GM12878 (cell line): ENCODE measurements at regions not wholly inside any gene's neighbourhood (a gene's known extent, or its start where the extent isn't known, plus 50 kb on each side); places are given as distances from the start of the nearest gene placed in this dataset.
"Not testable (repeated sequence)": the region's sequence is repeated elsewhere in the genome, so short reads cannot be mapped to it uniquely, and the experiment has no call there.

ENCODE experiments used
- ATAC-seq: fragments of 200-7000 bp; cut with Tn5 transposase; 3 replicates; pipeline ENCODE4 v1.9.1; 2020; ENCODE audit warnings: mild to moderate bottlenecking, moderate library complexity
- BruUV-seq: library from RNA; stranded (reverse); fragments of 400-500 nt; replicated peaks from 2 replicates; lab custom pipeline; 2021; lab: Mats Ljungman, UMichigan
- CTCF ChIA-PET: fragments of 300-600 bp; sonication (Branson Sonifier 250); formaldehyde crosslinking; extraction: SDS; loops from one replicate; lab custom pipeline; 2021; ENCODE audit warnings: inconsistent platforms; lab: Yijun Ruan, JAX
- POLR2A ChIA-PET: fragments of 350-600 bp; formaldehyde crosslinking; extraction: SDS; loops from one replicate; lab custom pipeline; 2021; ENCODE audit warnings: inconsistent platforms; lab: Charles Lee
- RAD21 ChIA-PET: fragments of 300-600 bp; sonication (Branson Sonifier 250); formaldehyde crosslinking; loops from one replicate; lab custom pipeline; 2023; ENCODE audit warnings: antibody characterized with exemption; ENCODE audit not compliant: unreplicated experiment; lab: Charles Lee
- SMC1A ChIA-PET: fragments of 300-600 bp; sonication (Branson Sonifier 250); formaldehyde crosslinking; loops from one replicate; lab custom pipeline; 2023; ENCODE audit not compliant: unreplicated experiment, uncharacterized antibody; lab: Charles Lee
- DNase-seq: peaks from one replicate; pipeline ENCODE4 v3.0.0-alpha.2; 2011; ENCODE audit warnings: low read depth, low spot score
- FAIRE-seq: peaks from 3 replicates; lab custom pipeline; 2011; peaks lifted over from hg19 to GRCh38; lab: Jason Lieb, UNC
- H2AFZ ChIP-seq: 2 replicates; pipeline ENCODE4 v1.6.0; 2011; ENCODE audit warnings: low read depth, low read length, control low read depth; ENCODE audit not compliant: control insufficient read depth
- H3K27ac ChIP-seq: 2 replicates; pipeline ENCODE4 v1.5.1; 2011; ENCODE audit warnings: control low read depth; ENCODE audit not compliant: control insufficient read depth, insufficient read depth
- H3K27me3 ChIP-seq, 2 experiments: replicated peaks in 1 of 2; 2 replicates each; pipeline versions ENCODE4 v1.6.0 to v1.6.1; 2011; ENCODE audit warnings: low read length in 1 of 2; ENCODE audit not compliant: control insufficient read depth in 2 of 2, insufficient read depth in 2 of 2
- H3K36me3 ChIP-seq, 2 experiments: 2 replicates each; pipeline ENCODE4 v1.5.1; 2011; ENCODE audit warnings: low read length in 1 of 2; ENCODE audit not compliant: control insufficient read depth in 2 of 2, insufficient read depth in 2 of 2
- H3K4me1 ChIP-seq: 2 replicates; pipeline ENCODE4 v1.6.1; 2011; ENCODE audit warnings: mild to moderate bottlenecking, low read length, moderate library complexity, mixed read lengths; ENCODE audit not compliant: control insufficient read depth, insufficient read depth
- H3K4me2 ChIP-seq: 2 replicates; pipeline ENCODE4 v1.6.0; 2011; ENCODE audit warnings: control low read depth; ENCODE audit not compliant: control insufficient read depth, insufficient read depth
- H3K4me3 ChIP-seq: fragments of 200-600 bp; sonication (generic); 2 replicates; pipeline ENCODE4 v1.5.1; 2016
- H3K79me2 ChIP-seq: 2 replicates; pipeline ENCODE4 v1.6.0; 2011; ENCODE audit warnings: low read length; ENCODE audit not compliant: control insufficient read depth, insufficient read depth
- H3K9ac ChIP-seq: 2 replicates; pipeline ENCODE4 v1.8.0; 2011; ENCODE audit warnings: low read length, control low read depth, mixed read lengths; ENCODE audit not compliant: control insufficient read depth, insufficient read depth
- H3K9me3 ChIP-seq: replicated peaks from 3 replicates; pipeline ENCODE4 v1.5.1; 2011; ENCODE audit warnings: mild to moderate bottlenecking, low read length; ENCODE audit not compliant: control insufficient read depth, insufficient read depth
- H4K20me1 ChIP-seq: 2 replicates; pipeline ENCODE4 v1.6.0; 2011; ENCODE audit not compliant: control insufficient read depth, insufficient read depth
- BHLHE40 ChIP-seq, 2 experiments: fragments of 450-650 bp in 1 of 2; IDR thresholded peaks; 2 replicates each; pipeline ENCODE4 v1.6.1; 2011 to 2017; ENCODE audit warnings: low read depth in 2 of 2, borderline replicate concordance in 1 of 2, improper control_type of control experiment in 1 of 2, low read length in 1 of 2, mild to moderate bottlenecking in 1 of 2
- CREB1 ChIP-seq: IDR thresholded peaks from 2 replicates; pipeline ENCODE4 v1.6.1; 2012; ENCODE audit warnings: low read depth, mild to moderate bottlenecking, inconsistent platforms
- FOS ChIP-seq: IDR thresholded peaks from 3 replicates; pipeline ENCODE4 v1.6.1; 2011; ENCODE audit warnings: borderline replicate concordance; ENCODE audit not compliant: insufficient read length; ENCODE audit errors: extremely low read depth
- IRF4 ChIP-seq: IDR thresholded peaks from 2 replicates; pipeline ENCODE4 v1.6.1; 2011; ENCODE audit warnings: low read depth, low read length
- NBN ChIP-seq: fragments of 450-650 bp; IDR thresholded peaks from 2 replicates; pipeline ENCODE4 v1.6.1; 2016
- NFYB ChIP-seq: IDR thresholded peaks from 2 replicates; pipeline ENCODE4 v1.6.1; 2011; ENCODE audit warnings: low read depth, mild to moderate bottlenecking, low read length, improper control_type of control experiment, moderate library complexity; ENCODE audit not compliant: insufficient read depth
- NKRF ChIP-seq: fragments of 450-650 bp; conservative IDR thresholded peaks from 2 replicates; pipeline ENCODE4 v1.6.1; 2017; ENCODE audit warnings: mild to moderate bottlenecking, moderate library complexity
- NR2C2 ChIP-seq: IDR thresholded peaks from 2 replicates; pipeline ENCODE4 v1.6.1; 2011; ENCODE audit warnings: borderline replicate concordance, low read depth; ENCODE audit not compliant: control insufficient read depth, insufficient read length
- POLR2AphosphoS5 ChIP-seq: IDR thresholded peaks from 2 replicates; pipeline ENCODE4 v1.6.1; 2011; ENCODE audit warnings: mild to moderate bottlenecking, low read length, inconsistent platforms
- RB1 ChIP-seq: fragments of 450-650 bp; formaldehyde crosslinking; IDR thresholded peaks from 2 replicates; pipeline ENCODE4 v1.6.1; 2017; ENCODE audit warnings: mild to moderate bottlenecking, borderline replicate concordance
- RCOR1 ChIP-seq: conservative IDR thresholded peaks from 2 replicates; pipeline ENCODE4 v1.6.1; 2012; ENCODE audit warnings: low read depth, low read length, improper control_type of control experiment
- SUPT20H ChIP-seq: IDR thresholded peaks from 2 replicates; pipeline ENCODE4 v1.6.1; 2011; ENCODE audit warnings: low read depth, mild to moderate bottlenecking, low read length, moderate library complexity, borderline replicate concordance; ENCODE audit not compliant: control insufficient read depth
- ZBED1 ChIP-seq: IDR thresholded peaks from 2 replicates; pipeline ENCODE4 v1.6.1; 2016; ENCODE audit warnings: borderline replicate concordance
- ZNF217 ChIP-seq: fragments of 450-650 bp; IDR thresholded peaks from 2 replicates; pipeline ENCODE4 v1.6.1; 2017; ENCODE audit warnings: antibody characterized with exemption, mild to moderate bottlenecking
- WGBS: methylation state at CpG from one replicate; pipeline ENCODE4 v1.1.6; 2016; ENCODE audit warnings: low lambda C conversion rate; ENCODE audit not compliant: insufficient replicate concordance, insufficient coverage; ENCODE audit errors: missing lambda C conversion rate; 5-methylcytosine and 5-hydroxymethylcytosine counted together
- in situ Hi-C: fragments of 300-500 bp; cut with MboI; formaldehyde crosslinking; loops from 9 replicates; pipeline ENCODE4 v1.14.3; 2018; ENCODE audit warnings: mixed read lengths
- intact Hi-C: fragments of 100-400 bp; cut with micrococcal nuclease; formaldehyde crosslinking; loops from one replicate; pipeline ENCODE4 v1.14.2; 2022; ENCODE audit not compliant: unreplicated experiment

- H4K20me1 ChIP-seq, H2AFZ ChIP-seq, H3K79me2 ChIP-seq, H3K4me1 ChIP-seq, H3K9ac ChIP-seq, H3K27ac ChIP-seq, H3K27me3 ChIP-seq, intact Hi-C loops, H3K36me3 ChIP-seq, ATAC-seq, H3K9me3 ChIP-seq, H3K4me2 ChIP-seq, H3K4me3 ChIP-seq, in situ Hi-C loops, DNase-seq, FAIRE-seq, BruUV-seq, RAD21 ChIA-PET: not testable (repeated sequence)
- ChIA-PET SMC1A (interaction anchor here (1.0 to 1.4 kb wide), 5 partner anchors 9 to 135 kb away, joined by 3 to 4 read pairs (median 3); no protein-coding TSS in a partner anchor), CTCF (interaction anchor here (1.2 to 2.2 kb wide), 2 partner anchors 27 to 31 kb away, joined by 3 to 8 read pairs; no protein-coding TSS in a partner anchor), POLR2A (interaction anchor here (0.6 kb wide), 1 partner anchor 40 kb away, joined by 3 read pairs; no protein-coding TSS in a partner anchor)
- WGBS: 96% methylated on average over 1 of the region's 1 CpG
Measured at GRCh38 chr11:86166287-86166686, 78.3 kb upstream of the EED start.

DNA sequence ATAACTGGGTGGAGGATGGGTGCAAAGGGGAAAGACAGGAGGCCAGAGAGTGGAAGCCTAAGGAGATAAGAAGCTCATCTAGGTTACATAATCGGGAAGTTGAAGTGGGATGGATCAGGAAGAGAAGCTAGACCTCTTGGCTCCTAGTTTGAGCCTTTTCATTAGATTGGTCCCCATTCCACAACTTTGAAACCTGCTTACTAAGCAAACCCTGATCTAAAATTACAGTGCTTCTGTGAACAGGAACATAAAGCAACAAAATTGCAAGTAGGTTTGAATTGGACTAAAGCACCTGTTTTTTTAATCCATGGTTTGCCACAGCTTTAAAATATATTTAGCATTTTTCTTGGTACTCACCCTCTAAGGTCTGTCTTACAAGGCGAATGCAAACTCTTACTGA, 80.4 kb upstream of the EED start:
- WGBS: 86% methylated on average over 2 of the region's 2 CpGs
- no peaks in the 10 kb centered on the region for H3K79me2 ChIP-seq
- no peaks in the 10 kb centered on the region; the same call in 1 of the 3 replicates for H3K9me3 ChIP-seq
- no peaks in the 10 kb centered on the region for H3K27me3 ChIP-seq
- H4K20me1 ChIP-seq: no peaks in the 10 kb centered on the region
- DNase-seq (no peak), ATAC-seq (no peak), FAIRE-seq (no peak)
- ChIA-PET POLR2A (interaction anchor here (0.7 kb wide), 1 partner anchor 46 kb away, joined by 3 read pairs; no protein-coding TSS in a partner anchor), SMC1A (interaction anchor here (0.8 to 1.4 kb wide), 5 partner anchors 19 to 122 kb away, joined by 3 to 6 read pairs (median 3); no protein-coding TSS in a partner anchor), CTCF (interaction anchor here (0.9 to 1.4 kb wide), 3 partner anchors 11 to 121 kb away, joined by 3 read pairs; no protein-coding TSS in a partner anchor), RAD21 (interaction anchor here (1.9 kb wide), 1 partner anchor 29 kb away, joined by 7 read pairs; no protein-coding TSS in a partner anchor)
- H3K4me3 ChIP-seq: no peak overlapping the region
- in situ Hi-C loops (no loop called here), intact Hi-C loops (no loop called here)
- H2AFZ ChIP-seq: no peak overlapping the region
- H3K9ac ChIP-seq: no peak overlapping the region
- no peak overlapping the region for H3K4me2 ChIP-seq
- H3K36me3 ChIP-seq: no peaks in the 10 kb centered on the region
- no TSS peak for BruUV-seq
- no peak overlapping the region for H3K27ac ChIP-seq
- H3K4me1 ChIP-seq: peaks cover 22% of the 10 kb centered on the region
- no peak for TF ChIP-seq IRF4
- TF ChIP-seq ZNF217: no peak
- TF ChIP-seq NR2C2: no peak
- no peak for TF ChIP-seq RCOR1
- no peak for TF ChIP-seq SUPT20H
- no peak for TF ChIP-seq ZBED1
- TF ChIP-seq NFYB: no peak
- TF ChIP-seq FOS: no peak
- no peak for TF ChIP-seq CREB1
- no peak for TF ChIP-seq NBN
- TF ChIP-seq POLR2AphosphoS5: no peak
- no peak for TF ChIP-seq RB1
- TF ChIP-seq NKRF: no peak
- no peak for TF ChIP-seq BHLHE40 (IDR thresholded peaks at IDR 0.05; ENCODE audit: borderline replicate concordance in 1 of 2, low read depth in 2 of 2, low read length in 1 of 2)
